Esophagus muscularis mucosa (tissue), 4 donors: ENCODE measurements at regions not wholly inside any gene's neighbourhood (a gene's known extent, or its start where the extent isn't known, plus 50 kb on each side); places are given as distances from the start of the nearest gene placed in this dataset.

Source experiments
- DNase-seq: peaks from one replicate; pipeline ENCODE4 v3.0.0-alpha.2; 2017; ENCODE audit errors: extremely low spot score
- H3K27ac ChIP-seq, 4 donors: fragments of 200-600 bp; sonication (generic); replicated peaks in 1 of 4; 1 replicate in 3 of 4; 2 replicates in 1 of 4; pipeline ENCODE4 v1.5.1; 2016 to 2019; ENCODE audit warnings: mild to moderate bottlenecking in 1 of 4
- H3K27me3 ChIP-seq, 4 donors: fragments of 200-600 bp; sonication (generic); one replicate each; pipeline versions ENCODE4 v1.5.1 to v1.6.0; 2016 to 2019
- H3K36me3 ChIP-seq, 4 donors: fragments of 200-600 bp; sonication (generic); one replicate each; pipeline ENCODE4 v1.5.1; 2016 to 2019
- H3K4me1 ChIP-seq, 4 donors: fragments of 200-600 bp; sonication (generic); one replicate each; pipeline ENCODE4 v1.5.1; 2016 to 2019
- H3K4me3 ChIP-seq, 4 donors: fragments of 200-600 bp; sonication (generic); 1 replicate in 2 of 4; 2 replicates in 2 of 4; pipeline ENCODE4 v1.5.1; 2016 to 2019; ENCODE audit warnings: mild to moderate bottlenecking in 4 of 4, moderate library complexity in 1 of 4
- H3K9me3 ChIP-seq, 4 donors: fragments of 200-600 bp; sonication (generic); 1 replicate in 3 of 4; 2 replicates in 1 of 4; pipeline ENCODE4 v1.5.1; 2016 to 2019
- EP300 ChIP-seq: sonication (generic); formaldehyde crosslinking; IDR thresholded peaks from one replicate; pipeline ENCODE4 v1.6.1; 2017; ENCODE audit warnings: antibody characterized with exemption
- POLR2A ChIP-seq: fragments of 450-650 bp; IDR thresholded peaks from one replicate; pipeline ENCODE4 v1.6.1; 2017; ENCODE audit warnings: antibody characterized with exemption, moderate library complexity, mild to moderate bottlenecking, low read depth
- POLR2AphosphoS5 ChIP-seq, 2 donors: sonication (generic); formaldehyde crosslinking; IDR thresholded peaks; one replicate each; pipeline ENCODE4 v1.6.1; 2017; ENCODE audit warnings: antibody characterized with exemption in 2 of 2
- WGBS: methylation state at CpG from one replicate; pipeline ENCODE4 v1.1.5; 2018; 5-methylcytosine and 5-hydroxymethylcytosine counted together
- intact Hi-C: fragments of 100-400 bp; cut with DNase I; formaldehyde crosslinking; loops from one replicate; pipeline ENCODE4 v1.15.1; 2023
- TF ChIP-seq, protein P1 (sequence below), 3 experiments: fragments of 200-600 bp in 2 of 3; fragments of 450-650 bp in 1 of 3; sonication (generic) in 2 of 3; IDR thresholded peaks; one replicate each; pipeline ENCODE4 v1.5.1; 2017 to 2019; ENCODE audit warnings: antibody characterized with exemption in 3 of 3, mild to moderate bottlenecking in 2 of 3, moderate library complexity in 1 of 3

GRCh38 chr22:22706253-22706915, 62.0 kb downstream of the GGTLC2 start:
- no peak overlapping the region for H3K27ac ChIP-seq
- H3K9me3 ChIP-seq, result no peaks in the 10 kb centered on the region
- no peaks in the 10 kb centered on the region for H3K36me3 ChIP-seq
- no peak for DNase-seq
- intact Hi-C loops, result no loop called here
- TF ChIP-seq, protein P1, sequence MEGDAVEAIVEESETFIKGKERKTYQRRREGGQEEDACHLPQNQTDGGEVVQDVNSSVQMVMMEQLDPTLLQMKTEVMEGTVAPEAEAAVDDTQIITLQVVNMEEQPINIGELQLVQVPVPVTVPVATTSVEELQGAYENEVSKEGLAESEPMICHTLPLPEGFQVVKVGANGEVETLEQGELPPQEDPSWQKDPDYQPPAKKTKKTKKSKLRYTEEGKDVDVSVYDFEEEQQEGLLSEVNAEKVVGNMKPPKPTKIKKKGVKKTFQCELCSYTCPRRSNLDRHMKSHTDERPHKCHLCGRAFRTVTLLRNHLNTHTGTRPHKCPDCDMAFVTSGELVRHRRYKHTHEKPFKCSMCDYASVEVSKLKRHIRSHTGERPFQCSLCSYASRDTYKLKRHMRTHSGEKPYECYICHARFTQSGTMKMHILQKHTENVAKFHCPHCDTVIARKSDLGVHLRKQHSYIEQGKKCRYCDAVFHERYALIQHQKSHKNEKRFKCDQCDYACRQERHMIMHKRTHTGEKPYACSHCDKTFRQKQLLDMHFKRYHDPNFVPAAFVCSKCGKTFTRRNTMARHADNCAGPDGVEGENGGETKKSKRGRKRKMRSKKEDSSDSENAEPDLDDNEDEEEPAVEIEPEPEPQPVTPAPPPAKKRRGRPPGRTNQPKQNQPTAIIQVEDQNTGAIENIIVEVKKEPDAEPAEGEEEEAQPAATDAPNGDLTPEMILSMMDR (IDR thresholded peaks at IDR 0.05), result no peak
- TF ChIP-seq POLR2A, result no peak
- TF ChIP-seq POLR2AphosphoS5 (IDR thresholded peaks at IDR 0.05), result no peak
- TF ChIP-seq EP300, result no peak
- peaks cover 0 to 8% (median 0%) of the 10 kb centered on the region in 4 donors for H3K27me3 ChIP-seq
- WGBS, result 49% methylated on average over 4 of the region's 4 CpGs
- H3K4me3 ChIP-seq, result no peak overlapping the region
- no peaks in the 10 kb centered on the region for H3K4me1 ChIP-seq

DNA sequence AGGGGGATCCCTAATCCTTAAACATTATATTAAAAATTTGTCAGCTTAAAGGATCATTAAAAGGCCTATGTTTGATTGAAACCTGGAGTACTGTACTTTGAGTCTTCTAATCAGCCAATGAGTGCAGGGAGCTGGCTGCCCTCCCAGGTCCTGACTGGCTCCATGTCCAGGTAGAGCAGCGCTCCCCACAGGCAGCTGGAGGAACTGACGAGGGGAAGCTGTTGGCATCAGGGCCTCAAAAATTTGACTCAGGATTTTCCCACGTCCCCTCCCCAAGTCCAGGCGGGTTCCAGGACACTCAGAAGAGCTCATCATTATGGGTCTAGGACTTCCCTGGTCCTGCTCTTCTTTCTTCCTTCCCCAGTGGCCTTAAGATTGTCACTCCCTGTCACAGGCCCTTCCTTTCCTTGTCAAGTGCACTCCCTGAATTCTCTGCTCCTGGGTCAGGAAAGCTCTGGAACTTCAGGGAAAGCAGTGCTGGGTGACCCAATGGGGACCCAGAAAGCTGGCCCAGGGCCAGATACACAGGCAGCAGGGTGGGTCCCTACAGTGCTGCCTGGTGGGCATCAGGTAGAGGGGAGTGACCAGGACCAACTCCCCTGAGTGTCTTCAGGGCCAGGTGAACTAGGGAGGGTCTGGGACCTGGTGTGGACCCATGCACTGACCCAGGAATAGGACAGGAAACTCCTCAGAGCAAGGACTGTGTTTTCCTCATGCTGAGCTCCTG, 65.5 kb downstream of the GGTLC2 start:
- Histone ChIP-seq H3K27me3 (peaks cover 0 to 23% (median 0%) of the 10 kb centered on the region in 4 donors), H3K9me3 (no peaks in the 10 kb centered on the region), H3K4me1 (no peaks in the 10 kb centered on the region), H3K4me3 (no peak overlapping the region), H3K36me3 (no peaks in the 10 kb centered on the region), H3K27ac (no peak overlapping the region)
- TF ChIP-seq, protein P1 (IDR thresholded peaks at IDR 0.05), result no peak
- no peak for TF ChIP-seq POLR2A
- no peak for TF ChIP-seq EP300
- TF ChIP-seq POLR2AphosphoS5 (IDR thresholded peaks at IDR 0.05), result no peak
- no peak for DNase-seq
- 75% methylated on average over 4 of the region's 4 CpGs for WGBS
- intact Hi-C loops, result no loop called here

GRCh38 chr22:22710719-22711531, 66.5 kb downstream of the GGTLC2 start:
- no peak overlapping the region for H3K4me3 ChIP-seq
- no peak overlapping the region for H3K27ac ChIP-seq
- TF ChIP-seq, protein P1 (IDR thresholded peaks at IDR 0.05), result peak; percentile 63 to 94 (median 78)
- no peak for TF ChIP-seq EP300
- H3K9me3 ChIP-seq, result no peaks in the 10 kb centered on the region
- peaks cover 0 to 23% (median 2%) of the 10 kb centered on the region in 4 donors for H3K27me3 ChIP-seq
- intact Hi-C loops, result no loop called here
- whole genome bisulfite sequencing, result 31% methylated on average over 9 of the region's 11 CpGs
- DNase-seq, result no peak
- no peaks in the 10 kb centered on the region for H3K36me3 ChIP-seq
- H3K4me1 ChIP-seq, result no peaks in the 10 kb centered on the region

GRCh38 chr22:22711532-22711913, 67.1 kb downstream of the GGTLC2 start:
- intact Hi-C loops, result no loop called here
- no peak for TF ChIP-seq POLR2A
- no peak for TF ChIP-seq EP300
- no peak for TF ChIP-seq POLR2AphosphoS5 (IDR thresholded peaks at IDR 0.05)
- TF ChIP-seq, protein P1 (IDR thresholded peaks at IDR 0.05), result no peak
- H3K4me1 ChIP-seq, result no peaks in the 10 kb centered on the region
- peaks cover 0 to 23% (median 2%) of the 10 kb centered on the region in 4 donors for H3K27me3 ChIP-seq
- H3K36me3 ChIP-seq, result no peaks in the 10 kb centered on the region
- WGBS, result 87% methylated on average over 4 of the region's 5 CpGs
- DNase-seq, result no peak
- H3K27ac ChIP-seq, result no peak overlapping the region
- H3K4me3 ChIP-seq, result no peak overlapping the region
- no peaks in the 10 kb centered on the region for H3K9me3 ChIP-seq
